ENCODE measurements at regions not wholly inside any gene's neighbourhood (a gene's known extent, or its start where the extent isn't known, plus 50 kb on each side); places are given as distances from the start of the nearest gene placed in this dataset.
"Not testable (repeated sequence)": the region's sequence is repeated elsewhere in the genome, so short reads cannot be mapped to it uniquely, and the experiment has no call there.

DNA sequence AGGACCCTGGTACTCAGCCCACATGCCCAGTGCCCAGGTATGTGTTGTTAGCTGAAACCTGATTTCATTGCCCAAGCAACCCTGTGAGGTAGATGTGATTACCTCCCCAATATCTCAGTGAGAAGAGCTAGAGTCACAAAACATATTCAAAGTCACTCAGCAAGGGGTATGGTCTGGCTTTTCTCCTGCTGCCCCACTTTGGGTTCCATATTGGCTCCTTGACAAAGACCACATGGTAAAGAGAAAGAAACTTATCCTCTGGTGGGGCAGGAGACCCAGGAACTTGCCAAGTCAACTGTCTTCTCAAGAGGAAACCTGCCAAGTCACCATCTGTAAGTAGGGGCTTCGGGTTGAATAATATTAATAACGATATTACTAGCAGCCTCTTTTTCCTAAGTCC is 148.3 kb upstream of the LMCD1 start:
- no peak for DNase-seq (ENCODE audit: low read depth in 2 of 2)

DNA sequence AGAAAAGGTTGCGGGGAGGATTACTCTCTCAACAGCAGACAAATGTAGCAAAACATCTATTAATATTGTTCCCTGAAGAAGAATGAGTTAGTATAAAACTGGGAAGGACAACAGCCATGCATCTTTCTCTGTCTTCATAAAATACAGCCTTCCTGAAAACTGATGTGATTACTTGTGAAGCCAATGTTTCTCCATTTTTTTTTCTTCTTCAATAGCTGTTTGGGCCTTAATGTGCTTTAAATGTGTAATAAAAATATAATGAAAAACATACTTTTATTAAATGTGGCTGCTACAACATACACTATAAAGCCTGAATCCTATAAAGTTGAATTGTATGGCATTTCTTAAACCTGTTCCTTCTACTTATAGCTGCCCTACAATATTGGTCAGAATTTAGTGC is 146.3 kb upstream of the LMCD1 start:
- no peak for DNase-seq (ENCODE audit: low read depth in 2 of 2)

DNA sequence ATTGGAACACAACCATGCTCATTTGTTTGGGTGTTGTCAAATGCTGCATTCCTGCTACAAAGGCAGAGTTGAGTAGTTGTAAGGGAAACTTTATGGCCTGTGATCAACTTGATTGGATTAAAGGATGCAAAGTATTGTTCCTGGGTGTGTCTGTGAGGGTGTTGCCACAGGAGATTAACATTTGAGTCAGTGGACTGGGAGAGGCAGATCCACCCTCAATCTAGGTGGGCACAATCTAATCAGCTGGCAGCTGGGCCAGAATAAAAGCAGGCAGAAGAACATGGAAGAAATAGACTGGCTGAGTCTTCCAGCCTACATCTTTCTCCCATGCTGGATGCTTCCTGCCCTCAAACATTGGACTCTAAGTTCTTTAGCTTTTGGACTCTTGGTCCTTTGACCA is 145.6 kb upstream of the LMCD1 start:
- DNase-seq (ENCODE audit: low read depth in 2 of 2), result not testable (repeated sequence)

DNA sequence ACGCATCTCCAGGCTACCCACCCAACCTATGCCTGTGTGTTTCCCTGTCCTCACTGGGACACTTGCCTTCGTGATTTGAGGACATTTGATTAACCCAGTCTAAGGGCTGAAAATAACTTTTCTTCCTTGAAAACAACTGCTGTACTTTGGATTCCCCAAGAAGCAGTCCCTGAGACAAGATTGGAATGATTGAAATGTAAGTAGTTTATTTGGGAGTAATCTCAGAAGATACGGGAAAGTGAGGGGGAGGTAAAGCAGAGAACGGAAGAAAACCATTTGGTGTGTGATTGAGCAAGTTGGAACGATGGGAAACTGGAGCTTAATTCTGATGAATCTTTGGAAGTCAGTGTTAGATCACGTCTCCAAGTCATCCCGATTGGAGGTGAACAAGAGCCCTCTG is 143.8 kb upstream of the LMCD1 start:
- no peak for DNase-seq (ENCODE audit: low read depth in 2 of 2)

DNA sequence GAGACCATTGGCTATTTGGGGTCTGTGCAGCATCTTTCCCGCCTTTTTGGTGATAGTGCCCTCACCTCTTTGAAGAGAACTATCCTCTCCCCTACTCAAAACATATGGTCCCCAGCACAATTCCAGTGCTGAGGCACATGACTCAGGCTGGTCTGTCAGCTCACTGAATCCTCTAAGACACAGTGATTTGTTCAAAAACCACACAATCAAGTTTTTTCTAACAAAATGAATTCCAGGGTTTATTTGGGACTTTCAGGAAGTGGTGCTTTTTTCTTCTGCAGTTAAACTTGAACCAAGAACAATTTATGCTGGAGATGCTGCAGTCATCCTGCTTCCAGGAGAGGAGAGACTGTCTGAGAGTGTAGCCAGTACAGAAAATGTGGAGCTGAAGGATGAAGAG is 142.5 kb upstream of the LMCD1 start:
- DNase-seq (ENCODE audit: low read depth in 2 of 2), result no peak

DNA sequence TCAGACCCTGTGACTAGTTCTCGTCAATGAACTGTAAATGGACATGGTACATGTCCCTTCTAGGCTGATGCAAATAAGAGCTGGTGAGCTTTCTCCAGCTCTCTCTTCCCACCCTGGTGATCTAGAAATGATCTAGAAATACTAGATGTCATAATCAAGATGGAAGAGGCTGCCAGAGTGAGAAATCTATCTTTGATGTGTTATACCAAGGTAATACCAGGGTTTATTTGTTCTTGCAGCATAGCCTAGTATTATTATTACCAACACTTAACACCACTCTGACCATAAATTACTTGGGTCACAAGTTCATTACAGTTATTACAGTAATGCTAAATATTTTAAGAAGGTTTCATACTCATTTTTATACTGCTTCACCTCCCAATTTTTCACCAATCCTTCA is 138.4 kb upstream of the LMCD1 start:
- DNase-seq (ENCODE audit: low read depth in 2 of 2), result no peak

DNA sequence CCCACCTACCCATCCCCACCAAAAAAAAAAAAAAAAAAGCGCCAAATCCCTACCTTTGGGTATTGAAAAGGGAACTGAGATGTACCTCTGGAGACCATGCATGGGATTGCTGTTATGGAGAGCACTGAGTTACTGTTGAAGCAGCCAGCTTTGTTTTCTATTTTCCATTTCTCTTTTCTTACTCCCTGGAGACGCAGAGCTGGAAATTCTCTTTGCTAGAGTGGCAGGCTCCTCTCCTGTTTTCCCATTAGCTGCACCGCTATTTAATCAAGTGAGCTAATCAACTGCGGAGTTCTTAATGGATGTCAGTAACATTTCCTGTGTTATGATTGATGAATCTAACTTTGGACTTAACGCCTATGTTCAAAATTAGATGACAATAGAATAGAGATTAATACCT is 136.1 kb upstream of the LMCD1 start:
- no peak for DNase-seq (ENCODE audit: low read depth in 2 of 2)

DNA sequence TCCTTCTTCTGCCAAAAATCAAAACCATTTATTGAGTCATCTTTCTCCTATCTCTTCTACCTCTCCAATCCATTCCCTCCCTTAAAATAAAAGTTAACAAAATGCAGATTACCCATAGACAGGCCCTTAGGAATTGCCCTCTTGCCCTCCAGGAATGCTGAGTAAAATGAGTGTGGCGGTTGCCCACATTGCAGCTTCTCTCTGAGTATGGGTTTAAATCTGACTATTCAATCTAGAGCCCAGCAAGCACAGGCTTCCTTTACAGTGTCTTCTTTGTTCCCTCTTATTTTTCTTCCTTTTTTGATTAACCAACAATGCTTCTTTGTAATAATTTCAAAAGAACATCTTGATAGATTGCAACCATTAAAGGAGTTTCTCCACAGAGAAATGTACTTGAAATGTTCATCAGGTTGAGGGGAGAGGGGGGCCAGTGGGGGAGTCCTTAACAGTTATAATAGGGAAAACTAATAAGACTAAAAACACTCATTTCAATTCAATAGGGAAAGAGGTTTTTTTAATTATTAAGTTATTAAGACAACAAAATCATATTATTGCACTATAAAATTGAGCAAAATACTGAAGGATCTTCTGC is 135.3 kb upstream of the LMCD1 start:
- no peak for DNase-seq (ENCODE audit: low read depth in 2 of 2)

DNA sequence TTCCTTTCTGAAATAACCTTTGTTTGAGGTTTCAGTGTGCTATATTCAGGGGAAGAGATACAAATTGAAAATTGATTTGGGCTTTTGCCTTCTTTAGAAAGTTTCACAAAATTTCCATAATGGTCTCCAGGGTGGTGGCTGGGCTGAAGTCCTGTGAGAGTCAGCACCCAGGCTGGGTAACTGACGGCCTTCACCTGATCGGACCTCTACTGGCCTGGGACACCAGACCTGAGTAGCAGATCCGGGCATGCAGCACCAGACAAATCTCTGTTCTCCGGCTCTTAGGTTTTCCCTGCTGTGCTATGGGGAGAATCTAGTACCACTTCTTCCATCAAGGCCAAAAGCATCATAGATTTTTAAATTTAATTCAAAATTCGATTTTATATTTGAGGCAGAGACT is 133.0 kb upstream of the LMCD1 start:
- no peak for DNase-seq (ENCODE audit: low read depth in 2 of 2)

DNA sequence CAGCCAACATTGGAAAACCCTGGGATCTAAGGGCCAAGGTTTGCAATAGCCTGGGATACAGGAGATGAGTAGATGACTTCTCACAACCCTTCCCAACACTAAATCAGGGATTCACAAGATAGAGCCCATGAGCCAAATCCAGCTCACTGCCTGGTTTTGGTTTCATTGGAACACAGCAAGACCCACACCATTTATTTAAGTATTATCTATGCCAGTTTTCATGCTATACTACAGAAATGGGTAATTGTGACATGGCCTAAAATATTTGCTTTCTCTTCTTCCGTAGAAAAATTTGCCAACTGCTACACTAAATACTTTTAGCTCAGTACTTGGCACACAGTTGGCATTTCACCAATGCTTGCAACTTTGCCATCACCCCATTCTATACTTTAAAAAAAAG is 132.0 kb upstream of the LMCD1 start:
- no peak for DNase-seq (ENCODE audit: low read depth in 2 of 2)

DNA sequence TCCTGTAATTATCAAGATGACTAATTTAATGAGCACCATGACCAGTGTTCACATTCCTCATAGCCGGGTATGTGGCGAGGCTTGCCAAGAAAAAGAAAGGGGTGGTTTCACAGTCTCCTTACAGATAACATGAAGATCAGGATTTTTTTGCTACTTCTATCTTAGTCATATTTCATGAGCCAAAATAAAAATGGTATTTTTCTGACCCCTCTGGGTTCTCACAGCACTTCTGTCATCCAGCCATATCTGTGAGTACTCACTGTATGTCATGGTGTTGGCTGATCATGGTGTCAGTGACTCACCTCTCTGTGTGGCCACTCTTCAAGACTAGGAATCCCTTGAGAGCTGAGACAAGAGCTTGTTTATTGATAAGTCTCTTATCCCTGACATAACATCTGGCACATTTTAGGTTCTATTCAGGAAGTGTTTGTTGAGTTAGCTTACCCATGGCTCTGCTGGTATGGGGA is 130.5 kb upstream of the LMCD1 start:
- DNase-seq (ENCODE audit: low read depth in 2 of 2), result no peak

DNA sequence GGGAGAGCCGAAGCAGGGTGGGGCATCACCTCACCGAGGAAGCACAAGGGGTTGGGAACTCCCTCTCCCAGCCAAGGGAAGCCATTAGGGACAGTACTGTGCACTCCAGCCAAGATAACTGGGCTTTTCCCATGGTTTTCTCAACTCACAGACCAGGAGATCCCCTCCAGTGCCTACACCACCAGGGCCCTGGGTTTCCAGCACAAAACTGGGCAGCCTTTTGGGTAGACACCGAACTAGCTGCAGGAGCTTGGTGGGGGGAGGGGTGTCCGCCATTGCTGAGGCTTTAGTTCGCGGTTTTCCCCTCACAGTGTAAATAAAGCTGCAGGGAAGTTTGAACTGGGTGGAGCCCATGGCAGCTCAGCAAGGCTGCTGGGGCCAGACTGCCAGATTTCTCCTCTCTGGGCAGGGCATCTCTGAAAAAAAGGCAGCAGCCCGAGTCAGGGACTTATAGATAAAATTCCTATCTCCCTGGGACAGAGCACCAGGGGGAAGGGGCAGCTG is 129.6 kb upstream of the LMCD1 start:
- DNase-seq (ENCODE audit: low read depth in 2 of 2), result no peak

DNA sequence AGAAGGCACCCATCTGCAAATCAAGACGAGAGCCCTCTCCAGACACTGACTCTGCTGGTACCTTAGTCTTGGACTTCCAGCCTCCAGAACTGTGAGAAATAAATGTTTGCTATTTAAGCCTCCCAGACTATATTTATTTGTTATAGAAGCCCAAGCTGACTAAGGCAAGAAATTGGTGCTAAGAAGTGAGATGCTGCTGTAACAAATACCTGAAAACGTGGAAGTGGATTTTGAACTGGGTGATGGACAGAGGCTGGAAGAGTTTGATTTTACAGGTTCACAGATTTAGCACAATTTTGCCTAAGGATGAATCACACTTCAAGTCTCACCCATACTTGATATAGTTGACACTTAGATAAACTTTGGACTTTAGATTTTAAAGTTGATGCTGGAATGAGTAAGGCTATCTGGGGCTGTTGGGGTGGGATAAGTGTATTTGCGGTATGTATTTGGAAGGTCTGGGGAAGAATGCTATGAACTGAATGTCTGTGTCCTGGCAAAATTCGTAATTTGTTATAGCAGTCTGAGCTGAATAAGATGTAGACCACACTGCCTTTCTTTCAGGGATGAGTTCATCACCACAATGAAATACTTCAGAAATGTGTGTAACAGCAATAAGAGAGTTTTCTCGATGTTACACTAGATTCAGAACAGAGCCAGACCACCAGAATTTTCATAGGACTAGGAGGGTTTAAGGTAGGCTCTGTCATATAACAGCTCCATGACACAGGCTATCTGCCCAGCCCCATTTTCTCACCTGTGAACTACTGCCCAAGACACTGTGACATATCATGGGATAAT is 120.5 kb upstream of the LMCD1 start:
- DNase-seq (ENCODE audit: low read depth in 2 of 2), result no peak

DNA sequence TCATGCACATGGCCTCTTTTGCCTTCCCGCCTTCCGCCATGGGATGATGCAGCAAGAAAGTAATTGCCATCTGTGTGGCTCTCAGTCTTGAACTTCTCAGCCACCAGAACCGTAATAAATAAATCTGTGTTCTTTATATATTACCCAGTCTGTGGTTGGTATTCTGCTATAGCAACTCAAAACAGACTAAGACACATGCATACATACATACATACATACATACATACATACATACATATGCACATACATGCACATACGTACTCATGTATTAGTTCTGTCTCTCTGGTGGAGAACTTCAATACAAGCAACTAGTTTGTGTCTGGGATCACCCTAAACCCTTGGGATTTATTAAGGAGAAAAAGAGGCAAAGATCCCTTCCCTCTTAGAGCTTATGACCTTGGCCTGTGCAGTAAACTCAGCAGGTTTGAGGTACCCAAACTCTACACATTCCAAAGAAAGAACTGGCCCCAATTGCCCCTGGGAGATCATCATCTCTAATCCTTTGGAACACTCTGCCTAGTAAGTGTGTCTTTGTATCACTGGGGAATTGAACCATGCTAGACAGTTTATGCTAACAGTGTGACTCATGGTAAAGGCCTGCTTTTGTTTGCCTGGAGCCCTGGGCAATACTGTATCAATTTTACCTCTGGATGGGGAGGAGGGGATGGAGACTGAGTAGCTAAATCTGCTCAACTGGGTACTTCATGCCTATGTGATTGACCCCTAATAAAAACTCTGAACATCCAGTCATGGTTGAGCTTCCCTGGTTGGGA is 115.6 kb upstream of the LMCD1 start:
- DNase-seq (ENCODE audit: low read depth in 2 of 2), result no peak

DNA sequence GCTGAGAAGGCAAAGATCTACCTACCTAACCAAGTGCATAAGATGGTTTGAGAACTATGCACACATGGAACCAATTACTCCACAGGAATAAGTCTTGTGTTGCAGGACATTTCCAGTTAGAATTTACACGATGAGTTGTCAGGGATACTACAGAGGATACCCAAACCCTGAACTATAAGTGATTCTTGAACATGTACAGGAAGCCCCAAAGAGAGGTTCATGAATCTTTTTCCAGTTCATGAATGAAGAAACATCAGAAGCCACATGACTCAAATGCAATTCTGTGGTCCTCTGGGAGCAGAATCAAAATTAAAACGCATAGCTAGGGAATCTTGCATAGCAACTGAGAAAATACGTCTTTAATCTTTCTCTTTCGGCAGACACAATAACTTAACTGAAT is 114.1 kb upstream of the LMCD1 start:
- DNase-seq (ENCODE audit: low read depth in 2 of 2), result no peak

DNA sequence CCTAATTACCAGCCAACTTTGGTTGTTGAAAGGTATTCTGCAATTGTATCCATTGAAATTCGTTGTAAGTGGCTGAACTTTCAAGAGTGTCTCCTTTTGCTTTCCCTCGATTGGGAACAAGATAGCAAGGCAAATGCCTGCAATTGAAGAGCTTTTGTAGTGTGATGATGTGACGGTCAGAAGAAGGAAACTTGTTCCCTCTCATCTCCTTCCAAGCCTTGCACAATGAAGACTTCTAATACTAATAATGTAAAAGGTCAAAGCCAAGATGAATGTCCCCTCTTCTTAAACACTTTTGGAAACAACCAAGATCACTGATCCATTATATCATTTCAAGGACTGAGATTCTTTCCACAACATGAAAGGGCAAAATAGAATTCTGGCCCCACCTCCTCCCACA is 101.9 kb upstream of the LMCD1 start:
- no peak for DNase-seq (ENCODE audit: low read depth in 2 of 2)

DNA sequence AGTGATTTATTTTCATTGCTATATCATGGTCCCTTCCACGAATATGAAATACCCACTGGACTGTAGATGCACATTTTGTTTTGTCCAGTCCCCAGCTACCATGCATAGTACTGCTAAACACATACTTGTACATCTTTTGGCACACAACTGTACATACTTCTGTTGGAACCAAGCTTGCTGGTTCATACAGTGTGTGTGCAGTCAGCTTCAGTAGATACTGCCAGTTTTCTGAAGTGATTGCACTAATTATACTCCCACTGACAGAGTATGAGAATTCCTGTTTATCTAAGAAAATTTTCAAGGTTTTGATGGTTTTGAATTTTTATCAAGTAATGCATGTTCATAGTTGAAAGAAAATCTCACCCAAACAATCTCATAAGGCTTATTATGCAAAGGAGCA is 100.7 kb upstream of the LMCD1 start:
- DNase-seq (ENCODE audit: low read depth in 2 of 2), result no peak

DNA sequence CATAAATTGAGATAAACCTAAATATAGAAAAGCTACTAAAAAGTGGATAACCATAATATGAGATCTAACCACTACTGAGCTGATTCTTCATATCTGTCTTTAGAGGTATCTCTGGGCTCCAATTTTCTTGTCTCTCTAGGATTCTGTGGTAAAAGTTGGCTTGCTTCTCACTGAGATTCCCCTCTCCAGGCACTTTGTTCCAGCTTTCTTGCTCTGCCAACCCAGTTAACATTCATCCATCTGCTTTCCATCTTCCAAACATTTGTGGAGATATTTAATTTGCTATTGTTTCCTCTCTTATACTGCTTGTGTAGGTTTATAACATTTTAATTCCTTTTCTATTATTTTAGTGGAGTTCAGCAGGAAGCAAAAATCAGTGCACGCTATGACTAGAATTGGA is 97.6 kb upstream of the LMCD1 start:
- no peak for DNase-seq (ENCODE audit: low read depth in 2 of 2)

DNA sequence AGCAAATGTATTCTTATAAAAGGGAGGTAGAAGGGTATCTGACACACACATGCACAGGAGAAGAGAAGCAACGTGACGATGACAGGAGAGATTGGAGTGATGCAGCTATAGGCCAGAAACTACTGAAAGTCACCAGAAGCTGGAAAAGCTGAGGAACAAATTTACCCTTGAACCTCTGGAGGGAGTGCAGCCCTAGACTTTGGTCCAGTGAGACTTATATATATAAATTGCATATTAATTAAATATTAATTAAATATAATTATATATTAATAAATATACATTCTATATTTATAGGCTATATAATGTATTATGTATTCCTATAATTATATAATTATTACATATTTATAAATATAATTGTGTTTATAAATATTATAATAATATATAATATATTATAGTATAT is 96.5 kb upstream of the LMCD1 start:
- DNase-seq (ENCODE audit: low read depth in 2 of 2), result no peak

DNA sequence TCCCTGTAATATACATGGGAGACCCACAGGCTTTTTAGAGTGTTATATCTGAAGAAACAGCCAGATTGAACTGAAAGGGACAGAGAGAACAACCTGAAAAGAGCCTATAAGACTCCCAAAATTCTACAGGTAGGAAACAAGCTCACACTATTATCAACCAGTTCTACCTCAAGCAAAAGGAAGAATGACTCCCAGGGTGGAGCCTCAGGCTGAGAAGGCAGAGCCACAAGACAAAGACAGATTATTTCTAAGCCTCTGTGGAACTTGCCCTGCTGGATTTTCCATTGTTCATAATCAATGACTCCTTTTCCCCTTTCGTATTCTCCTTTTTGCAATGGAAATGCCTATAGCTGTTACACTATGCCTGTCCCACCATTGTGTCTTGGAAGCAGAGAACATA is 95.1 kb upstream of the LMCD1 start:
- DNase-seq (ENCODE audit: low read depth in 2 of 2), result no peak

DNA sequence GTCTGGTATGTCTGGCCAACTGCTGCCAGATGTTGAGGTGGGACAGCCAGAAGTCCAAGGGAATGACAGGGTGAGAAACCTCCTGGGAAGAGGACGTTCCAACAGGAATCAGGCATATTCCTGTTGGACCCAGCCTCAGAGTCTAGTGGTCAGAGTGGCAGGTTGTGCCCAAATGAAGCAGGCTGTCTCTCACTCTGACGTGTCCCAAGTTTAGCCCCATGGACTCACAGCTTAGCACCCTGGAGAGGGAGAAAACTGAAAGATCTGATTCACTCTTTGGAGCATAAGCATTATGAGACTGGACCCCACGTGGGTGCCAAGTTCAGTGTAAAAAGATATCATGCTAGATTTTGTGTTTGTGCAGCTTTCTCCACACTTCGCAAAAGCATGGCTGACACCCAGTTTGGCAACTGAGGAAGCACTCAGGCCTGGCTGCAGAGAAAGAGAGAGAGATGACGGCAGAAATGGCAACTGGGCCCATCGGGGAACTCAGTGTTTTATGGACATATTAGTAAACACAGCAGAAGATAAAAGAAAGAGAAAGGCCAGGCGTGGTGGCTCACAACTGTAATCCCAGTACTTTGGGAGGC is 88.2 kb upstream of the LMCD1 start:
- no peak for DNase-seq (ENCODE audit: low read depth in 2 of 2)

DNA sequence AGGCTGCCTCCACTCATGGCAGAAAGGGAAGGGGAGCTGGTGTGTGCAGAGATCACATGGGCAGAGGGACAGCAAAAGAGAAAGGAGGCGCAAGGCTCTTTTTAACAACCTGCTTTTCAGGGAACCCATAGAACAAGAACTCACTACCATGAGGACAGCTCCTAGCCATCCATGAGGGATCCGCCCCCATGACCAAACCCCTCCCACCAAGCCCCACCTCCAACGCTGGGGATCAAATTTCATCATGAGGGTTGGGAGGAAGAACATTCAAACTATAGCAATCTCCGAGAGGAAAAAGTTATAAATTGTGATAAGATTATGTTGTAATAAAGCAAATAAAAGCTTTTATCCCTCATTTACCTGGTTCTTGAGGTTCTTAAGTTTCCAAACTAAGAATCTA is 84.7 kb upstream of the LMCD1 start:
- DNase-seq (ENCODE audit: low read depth in 2 of 2), result no peak
